Left cardiac atrium (tissue), 4 donors: ENCODE measurements at regions not wholly inside any gene's neighbourhood (a gene's known extent, or its start where the extent isn't known, plus 50 kb on each side); places are given as distances from the start of the nearest gene placed in this dataset.

ENCODE experiments used
- ATAC-seq, 2 donors: fragments of 200-7000 bp; cut with Tn5 transposase; one replicate each; pipeline ENCODE4 v1.9.1; 2020; ENCODE audit warnings: mild to moderate bottlenecking in 2 of 2, moderate library complexity in 2 of 2
- DNase-seq: peaks from one replicate; pipeline ENCODE4 v3.0.0-alpha.2; 2020
- intact Hi-C, 2 donors: fragments of 100-400 bp; cut with DNase I; formaldehyde crosslinking; loops; one replicate each; pipeline versions ENCODE4 v1.14.1 to v1.15.1; 2022 to 2023
- donor health status: DM: no; HTN: yes; CAD: no.
- donor health status: DM: no; HTN: yes; CAD: no; lungs with severe emphysema.
- donor health status: DM: yes; HTN: yes; CAD: no.
- donor health status: Dilated cardiomyopathy.

DNA sequence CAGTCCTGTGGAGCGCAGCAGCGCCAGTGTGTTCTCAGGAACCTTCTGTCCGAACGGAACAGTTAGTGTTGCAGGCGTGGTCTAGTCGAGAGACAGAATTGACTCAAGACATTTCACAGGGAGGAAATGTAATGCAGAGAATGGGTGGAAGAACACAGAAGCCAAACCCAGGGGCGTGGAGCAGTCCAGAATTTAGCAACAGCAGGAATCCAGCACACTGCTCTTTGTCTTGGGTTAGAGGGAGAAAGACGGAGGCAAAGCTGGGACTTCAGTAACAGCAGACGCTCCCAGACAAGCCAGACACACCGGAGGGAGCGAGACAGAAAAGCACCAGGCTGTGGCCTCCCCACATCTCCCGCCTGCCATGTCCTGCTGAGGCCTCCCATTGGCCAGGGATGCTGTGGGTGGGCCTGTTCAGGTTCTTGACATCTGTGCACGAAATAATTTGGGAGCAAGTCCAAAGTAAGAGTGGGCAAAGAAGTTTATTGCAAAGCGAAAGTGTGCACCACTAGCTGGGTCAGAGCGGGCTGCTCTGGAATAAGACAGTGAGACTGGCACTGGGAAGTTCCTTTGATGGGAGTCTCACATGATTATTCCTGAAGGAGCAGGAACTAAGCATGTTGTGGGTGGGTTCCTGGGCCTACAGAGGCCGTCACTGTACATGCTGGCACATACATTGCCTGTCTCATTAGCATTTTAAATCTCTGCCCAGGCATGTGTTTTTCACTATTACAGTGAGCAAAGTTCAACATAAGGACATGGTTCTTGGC is 339.3 kb upstream of the SFSWAP start:
- DNase-seq: no peak
- ATAC-seq: peak in 1 of 2 donors; percentile 23
- intact Hi-C loops: no loop called here

DNA sequence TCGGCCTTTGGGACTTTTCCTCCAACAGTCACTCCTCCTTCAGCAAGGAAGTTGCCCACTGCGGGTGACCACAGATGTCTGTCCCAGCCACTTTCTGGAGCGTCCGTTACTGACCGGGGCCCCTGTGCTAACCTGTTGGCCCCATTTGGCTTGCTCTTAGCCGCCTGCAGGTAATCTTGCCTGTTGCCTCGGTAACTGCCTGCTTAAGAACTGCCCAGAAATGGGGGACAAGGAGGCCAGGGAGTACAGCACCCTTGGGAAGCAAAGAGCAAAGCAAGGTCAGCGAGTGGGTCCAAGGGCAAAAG is 338.8 kb upstream of the SFSWAP start:
- intact Hi-C loops: no loop called here
- no peak for ATAC-seq
- no peak for DNase-seq

DNA sequence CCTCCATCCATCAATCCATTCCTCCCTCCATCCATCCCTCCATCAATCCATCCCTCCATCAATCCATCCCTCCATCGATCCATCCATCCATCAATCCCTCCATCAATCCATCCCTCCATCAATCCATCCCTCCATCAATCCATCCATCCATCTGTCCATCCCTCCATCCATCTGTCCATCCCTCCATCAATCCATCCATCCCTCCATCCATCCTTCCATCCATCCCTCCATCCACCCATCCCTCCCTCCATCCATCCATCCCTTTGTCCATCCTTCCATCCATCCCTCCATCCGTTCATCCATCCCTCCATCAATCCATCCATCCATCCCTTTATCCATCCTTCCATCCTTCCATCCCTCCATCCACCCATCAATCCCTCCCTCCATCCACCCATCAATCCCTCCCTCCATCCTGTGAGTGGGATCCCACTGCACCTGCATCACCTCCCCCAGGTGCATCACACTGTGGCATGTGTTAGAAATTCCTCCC is 338.1 kb upstream of the SFSWAP start:
- DNase-seq: no peak
- intact Hi-C loops: no loop called here
- no peak for ATAC-seq

DNA sequence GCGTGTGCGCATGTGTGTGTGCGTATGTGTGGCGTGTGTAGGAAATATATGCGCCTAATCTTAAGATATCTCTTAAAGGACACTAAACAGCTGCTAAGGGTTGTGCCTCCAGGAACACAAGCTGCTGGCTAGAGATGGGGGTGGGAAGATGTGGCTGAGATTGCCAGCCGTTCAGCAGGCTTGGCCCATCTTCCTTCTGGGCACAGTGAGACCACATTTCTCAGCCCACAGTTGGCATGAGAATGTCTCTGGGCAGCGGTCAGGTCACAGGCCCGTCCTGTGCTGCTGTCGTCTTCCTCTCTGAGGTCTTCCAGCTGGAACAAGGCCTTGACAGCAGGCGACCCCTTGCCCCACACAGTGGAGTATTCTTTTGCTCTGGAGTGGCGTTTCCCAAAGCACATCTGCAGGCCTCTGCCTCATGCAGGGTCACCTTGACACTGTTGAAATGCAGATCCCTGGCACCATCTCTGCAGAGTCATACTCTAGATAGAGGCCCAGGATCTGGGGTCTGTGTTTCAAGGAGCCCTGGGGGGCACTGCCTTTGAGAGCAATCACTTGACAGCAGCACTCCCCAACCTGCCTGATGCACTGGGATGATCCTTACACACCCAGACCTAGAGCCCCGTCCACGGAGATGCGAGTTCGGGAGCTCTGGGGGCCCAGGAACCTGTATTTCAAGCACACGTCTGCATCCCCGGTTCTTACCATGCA is 335.5 kb upstream of the SFSWAP start:
- ATAC-seq: no peak
- intact Hi-C loops: no loop called here
- DNase-seq: no peak

DNA sequence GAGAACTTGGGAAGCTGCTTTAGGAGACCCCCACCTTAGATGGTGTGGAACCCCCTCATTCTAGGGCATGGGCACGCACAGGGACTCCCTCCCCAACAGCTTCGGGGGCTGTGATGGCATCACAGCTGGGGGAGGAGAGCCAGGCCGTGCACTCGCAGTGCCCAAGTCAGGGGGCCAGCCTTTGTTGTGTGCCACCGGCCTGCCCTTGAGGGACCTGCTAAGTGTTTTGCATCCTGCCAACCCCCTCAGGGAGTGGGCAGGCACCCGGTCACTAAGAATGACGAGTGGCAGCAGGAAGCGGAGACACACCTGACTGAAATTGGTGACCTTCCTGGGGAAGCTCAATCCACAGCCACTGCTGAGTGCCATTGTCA is 334.9 kb upstream of the SFSWAP start:
- DNase-seq: no peak
- no peak for ATAC-seq
- intact Hi-C loops: no loop called here

DNA sequence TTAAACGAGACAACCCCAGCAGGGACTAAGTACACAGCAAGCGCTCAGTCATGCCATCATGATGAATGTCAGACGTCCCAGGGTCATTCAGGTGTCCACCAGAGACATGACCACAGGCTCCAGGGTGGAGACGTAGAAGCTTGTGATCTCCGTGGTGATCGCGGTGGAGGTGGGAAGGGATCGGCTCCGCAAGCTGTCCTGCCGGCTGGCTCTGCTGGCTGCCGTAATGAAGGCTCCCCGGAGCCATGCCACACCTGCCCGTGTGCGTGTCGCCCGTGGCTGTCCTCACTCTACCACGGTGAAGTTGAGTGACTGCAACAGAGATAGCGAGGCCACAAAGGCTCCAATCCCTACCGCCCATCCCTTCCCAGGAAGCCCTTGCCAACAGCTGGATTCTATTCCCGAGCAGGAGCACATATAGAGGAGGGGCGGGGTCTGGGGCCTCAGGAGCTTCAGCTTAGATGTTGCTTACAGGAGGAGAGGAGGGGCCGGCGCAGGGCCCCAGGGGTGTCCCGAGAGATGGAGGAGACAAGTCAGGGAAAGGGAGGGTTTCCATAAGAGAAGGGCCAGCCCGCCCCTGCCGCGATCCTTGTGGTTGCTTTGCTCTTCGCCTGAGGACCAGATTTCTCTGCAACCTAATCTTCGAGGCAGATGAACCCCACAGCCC is 332.6 kb upstream of the SFSWAP start:
- ATAC-seq: no peak
- intact Hi-C loops: no loop called here
- no peak for DNase-seq

DNA sequence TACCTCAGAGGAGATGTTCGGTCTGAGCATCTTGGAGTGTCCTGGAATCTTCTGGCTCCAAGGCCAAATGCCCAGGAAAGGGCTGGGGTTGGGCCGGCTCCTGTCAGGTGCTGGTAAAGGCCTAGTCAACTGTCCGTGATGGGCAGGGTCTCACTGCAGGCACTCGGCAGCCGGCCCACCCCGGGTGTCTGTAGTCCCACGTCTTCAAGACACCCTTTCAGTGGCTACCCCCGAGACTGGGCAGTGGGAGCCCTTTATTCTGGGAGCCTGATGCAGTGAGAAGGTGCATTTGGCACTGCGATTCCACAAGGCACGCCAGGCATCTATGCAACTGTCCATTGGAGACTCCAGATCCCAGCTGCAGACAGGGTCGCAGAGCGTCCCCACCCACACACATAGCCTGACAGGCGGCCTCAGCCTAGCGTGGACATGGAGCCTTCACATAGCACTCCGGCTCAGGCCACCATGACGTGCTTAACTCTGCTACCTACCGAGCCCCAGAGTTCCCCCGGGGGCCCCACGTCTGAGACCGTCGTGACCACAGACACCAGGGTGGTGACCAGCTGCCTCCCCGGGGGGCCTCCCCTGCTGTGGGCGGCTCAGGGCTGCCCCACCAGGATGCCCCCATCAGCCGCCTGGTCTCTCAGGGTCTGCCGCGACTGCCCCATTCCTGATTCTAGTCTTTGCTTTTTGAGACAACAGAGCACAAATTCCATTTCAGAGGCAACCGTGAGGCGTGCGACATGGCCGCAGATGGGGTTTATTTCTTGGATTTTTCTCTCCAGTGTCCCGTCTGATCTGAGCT is 331.8 kb upstream of the SFSWAP start:
- intact Hi-C loops: no loop called here
- ATAC-seq (no peak), DNase-seq (no peak)

DNA sequence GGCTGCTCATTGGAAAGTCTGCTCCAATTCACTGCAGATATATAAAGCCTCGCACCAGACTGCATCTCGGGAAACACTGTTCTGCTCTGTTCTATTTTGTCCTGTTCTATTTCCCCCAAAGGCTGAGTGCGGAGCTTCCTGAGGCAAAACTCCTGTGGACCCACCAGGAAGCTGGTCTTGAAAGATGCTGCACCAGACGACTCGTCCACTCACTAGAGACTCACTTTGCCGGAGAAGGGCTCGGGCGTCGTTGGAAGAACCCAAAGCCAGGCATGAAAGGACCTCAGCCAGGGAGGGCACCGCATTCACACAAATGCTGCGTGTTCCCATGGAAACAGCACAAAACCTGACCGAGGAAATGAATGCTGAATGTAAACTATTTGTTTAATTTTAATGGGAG is 331.2 kb upstream of the SFSWAP start:
- DNase-seq (no peak), ATAC-seq (no peak)
- intact Hi-C loops: no loop called here

DNA sequence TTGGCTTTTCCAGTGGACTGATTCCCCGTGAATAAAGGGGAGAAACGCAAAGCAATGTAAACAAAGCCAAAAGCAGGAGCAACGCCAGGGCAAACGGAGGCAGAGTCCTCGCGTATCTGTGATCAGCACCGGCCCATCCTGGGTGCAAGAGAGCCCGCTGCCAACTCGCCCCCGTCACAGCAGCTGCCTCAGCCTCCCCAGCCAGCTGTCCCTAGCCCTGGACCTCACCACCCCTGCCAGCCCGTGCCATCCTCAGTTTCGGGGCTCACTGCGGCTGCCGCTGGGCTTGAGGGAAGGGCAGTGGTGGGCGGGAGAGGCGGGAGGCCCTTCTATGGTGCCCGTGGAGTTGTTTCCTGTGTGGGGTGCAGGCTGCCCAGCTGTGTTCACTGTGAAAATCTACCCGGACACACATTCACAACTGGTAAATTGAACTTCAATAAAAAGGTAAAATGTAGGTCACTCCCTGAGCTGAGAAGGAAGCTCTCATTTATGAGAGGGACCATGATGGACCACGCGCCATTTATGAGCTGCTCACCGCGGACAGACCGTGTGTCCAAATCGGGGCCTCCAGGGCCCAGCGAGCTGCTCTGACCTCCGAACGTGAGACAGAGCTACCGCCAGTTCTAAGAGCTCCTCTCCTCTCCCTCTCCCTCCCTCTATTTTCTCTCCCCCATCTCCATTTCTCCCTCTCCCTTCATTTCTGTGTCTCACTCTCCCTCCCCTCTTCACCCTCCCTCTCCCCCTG is 330.5 kb upstream of the SFSWAP start:
- DNase-seq (no peak), ATAC-seq (no peak)
- intact Hi-C loops: no loop called here

DNA sequence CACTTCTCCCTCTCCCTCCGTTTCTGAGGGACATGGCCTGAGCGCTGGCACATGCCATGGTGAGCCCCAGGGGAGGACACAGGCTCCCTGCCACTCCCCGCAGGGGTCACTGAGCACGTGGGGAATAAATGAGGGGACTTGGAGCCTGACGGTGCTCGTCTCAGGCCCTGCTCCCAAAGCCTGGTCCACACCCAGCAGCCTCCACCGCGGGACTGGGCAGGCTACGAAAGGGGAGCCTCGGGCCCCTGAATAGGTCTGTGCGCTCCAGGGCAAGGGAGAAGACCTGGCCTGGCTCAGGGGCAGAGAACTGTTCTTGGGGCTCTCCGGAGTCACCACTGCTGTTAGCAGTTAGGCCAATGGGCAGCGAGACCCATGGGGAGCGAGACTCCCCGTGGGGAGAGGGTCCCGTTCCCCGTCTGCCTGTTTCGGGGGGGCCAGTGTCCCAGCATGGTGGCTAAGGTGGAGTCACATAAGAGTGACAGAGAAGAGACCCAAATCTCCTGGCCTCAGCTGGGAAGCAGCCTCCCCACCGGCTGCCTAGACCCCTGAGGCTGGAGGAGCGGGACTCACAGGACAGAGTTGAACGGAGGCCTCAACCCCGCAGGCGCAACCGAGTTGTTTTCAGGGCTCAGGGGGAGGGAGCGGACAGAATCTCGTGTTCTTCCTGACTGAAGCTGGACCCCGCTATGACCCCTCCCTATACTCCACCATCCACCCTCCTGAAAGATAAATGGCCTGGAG is 329.8 kb upstream of the SFSWAP start:
- intact Hi-C loops: no loop called here
- no peak for DNase-seq
- ATAC-seq: no peak

DNA sequence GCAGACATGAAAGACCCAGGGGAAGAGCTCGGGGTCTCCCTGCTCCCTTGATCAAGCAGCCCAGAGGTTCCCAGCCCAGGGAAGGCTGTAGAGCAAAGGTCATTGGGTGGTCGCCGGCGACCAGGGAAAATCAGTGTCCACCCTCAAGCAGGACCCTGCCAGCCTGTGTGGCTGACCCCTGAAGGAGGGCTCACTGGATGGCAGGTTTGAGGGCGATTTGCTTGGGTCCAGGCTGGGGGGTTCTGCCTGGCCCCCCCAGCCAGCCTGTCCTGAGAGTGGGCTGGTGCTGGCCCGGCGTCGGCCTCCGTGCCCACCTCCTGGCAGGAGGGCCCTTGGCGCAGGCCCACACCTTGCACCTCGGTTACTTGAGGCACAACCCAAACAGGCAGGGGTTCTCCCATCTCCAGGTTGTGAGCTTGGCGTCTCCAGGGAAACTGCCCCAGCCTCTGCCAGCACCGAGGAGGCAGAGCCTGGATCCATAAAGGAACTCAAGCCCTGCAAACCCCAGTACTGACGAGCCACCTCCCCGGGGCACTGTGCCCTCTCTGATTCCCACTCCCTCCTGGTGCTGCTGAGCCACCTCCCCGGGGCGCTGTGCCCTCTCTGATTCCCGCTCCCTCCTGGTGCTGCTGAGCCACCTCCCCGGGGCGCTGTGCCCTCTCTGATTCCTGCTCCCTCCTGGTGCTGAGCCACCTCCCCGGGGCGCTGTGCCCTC is 329.0 kb upstream of the SFSWAP start:
- ATAC-seq (no peak), DNase-seq (no peak)
- intact Hi-C loops: no loop called here

DNA sequence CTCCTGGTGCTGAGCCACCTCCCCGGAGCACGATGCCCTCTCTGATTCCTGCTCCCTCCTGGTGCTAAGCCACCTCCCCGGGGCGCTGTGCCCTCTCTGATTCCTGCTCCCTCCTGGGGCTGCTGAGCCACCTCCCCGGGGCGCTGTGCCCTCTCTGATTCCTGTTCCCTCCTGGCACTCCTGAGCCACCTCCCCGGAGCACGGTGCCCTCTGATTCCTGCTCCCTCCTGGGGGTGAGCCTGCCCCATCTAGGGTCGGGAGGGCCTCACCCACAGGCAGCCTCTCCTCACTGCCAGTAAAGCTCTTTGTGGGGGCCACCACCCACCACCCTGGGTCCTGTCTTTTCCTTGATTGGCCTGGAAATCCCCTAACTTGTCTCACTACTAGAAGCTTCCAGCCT is 327.6 kb upstream of the SFSWAP start:
- intact Hi-C loops: no loop called here
- DNase-seq: no peak
- no peak for ATAC-seq

DNA sequence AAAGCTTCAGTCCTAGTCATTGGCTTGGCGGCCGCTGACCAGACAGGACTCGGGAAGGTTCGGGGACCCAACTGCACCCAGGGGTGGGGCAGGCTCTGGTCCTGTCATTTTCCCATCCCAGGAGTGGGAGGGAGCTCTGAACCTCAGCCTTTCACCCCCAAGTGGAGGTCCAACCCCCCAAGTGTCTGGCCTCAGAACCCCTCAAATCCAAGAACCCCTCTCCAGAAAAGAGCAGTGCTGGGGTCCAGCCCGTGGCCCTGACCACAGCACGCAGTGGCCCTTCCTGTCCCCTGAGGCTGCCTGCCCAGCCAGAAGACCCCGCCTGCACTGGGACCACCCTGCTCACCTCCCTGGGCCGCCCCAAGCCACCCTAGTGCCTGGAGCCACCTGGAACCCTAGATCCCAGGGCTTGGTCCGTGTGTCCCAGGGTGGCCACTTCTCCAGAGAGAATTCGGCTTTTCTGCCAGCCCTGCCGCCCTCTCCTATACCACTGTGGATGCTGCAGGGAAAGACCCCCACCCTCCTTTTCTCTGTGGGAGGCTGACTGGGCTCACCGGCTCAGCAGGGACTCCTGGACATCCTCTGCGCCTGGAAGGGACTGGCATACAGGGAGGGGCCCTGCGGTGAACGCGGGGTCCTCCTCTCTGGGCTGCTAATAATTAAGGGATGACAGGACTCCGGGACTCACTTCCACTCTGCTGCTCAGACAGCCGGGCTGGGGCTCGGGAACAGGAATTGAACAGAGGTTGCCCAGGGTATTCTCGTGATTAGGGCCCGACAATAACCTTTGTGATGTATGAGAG is 326.9 kb upstream of the SFSWAP start:
- intact Hi-C loops: no loop called here
- ATAC-seq: no peak
- DNase-seq: no peak

DNA sequence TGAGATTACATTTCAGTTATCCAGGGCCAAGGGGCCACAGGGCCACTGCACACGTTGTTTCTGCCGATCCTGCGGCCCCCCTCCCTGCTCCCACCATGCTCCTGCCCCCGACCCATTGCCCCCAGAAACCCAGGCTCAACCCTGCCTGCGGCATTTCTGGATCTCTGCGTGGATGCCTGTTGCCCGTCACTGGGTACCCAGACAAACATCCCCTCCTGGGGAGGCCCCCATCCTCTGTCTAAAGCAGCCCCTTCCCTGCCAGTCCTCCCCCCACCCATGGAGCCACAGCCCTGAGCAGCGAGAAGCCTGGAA is 326.4 kb upstream of the SFSWAP start:
- DNase-seq (no peak), ATAC-seq (no peak)
- intact Hi-C loops: no loop called here

DNA sequence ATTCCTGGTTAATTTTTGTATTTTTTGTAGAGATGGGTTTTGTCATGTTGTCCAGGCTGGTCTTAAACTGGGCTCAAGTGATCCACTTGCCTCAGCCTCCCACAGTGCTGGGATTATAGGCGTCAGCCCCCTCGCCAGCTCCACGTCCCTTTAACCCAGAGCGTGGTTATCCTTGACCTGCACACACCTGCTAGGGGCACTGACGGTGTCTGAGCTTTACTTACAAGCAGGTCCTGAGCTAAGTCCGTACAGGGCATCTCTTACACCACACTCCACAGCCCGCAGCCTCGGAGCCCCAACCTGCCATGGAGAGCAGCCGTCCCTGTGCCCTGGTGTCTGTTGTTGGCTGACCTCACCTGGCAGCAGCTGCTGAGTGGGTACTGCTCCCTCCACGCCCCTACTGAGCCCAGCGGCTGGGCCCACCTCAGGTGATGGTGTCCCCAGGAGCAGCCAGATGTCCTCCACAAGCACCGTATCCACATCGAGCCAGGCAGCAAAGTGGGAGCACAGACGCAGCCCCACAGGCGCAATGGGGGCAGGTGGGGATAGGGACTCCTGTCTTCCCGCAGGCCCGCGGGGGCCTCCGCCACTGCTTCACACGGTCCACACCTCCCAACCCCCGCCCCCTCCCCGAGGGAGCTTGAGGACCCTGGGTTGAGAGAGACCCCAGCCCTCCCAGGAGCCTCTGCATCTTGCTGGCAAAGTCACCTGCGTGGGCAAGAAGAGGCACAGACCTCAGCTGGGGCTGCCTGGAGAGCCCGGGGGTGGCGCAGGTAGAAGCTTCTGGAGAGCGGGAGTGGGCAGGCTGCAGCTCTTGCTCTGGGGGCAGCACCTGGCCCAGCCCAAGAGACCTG is 325.4 kb upstream of the SFSWAP start:
- intact Hi-C loops: no loop called here

DNA sequence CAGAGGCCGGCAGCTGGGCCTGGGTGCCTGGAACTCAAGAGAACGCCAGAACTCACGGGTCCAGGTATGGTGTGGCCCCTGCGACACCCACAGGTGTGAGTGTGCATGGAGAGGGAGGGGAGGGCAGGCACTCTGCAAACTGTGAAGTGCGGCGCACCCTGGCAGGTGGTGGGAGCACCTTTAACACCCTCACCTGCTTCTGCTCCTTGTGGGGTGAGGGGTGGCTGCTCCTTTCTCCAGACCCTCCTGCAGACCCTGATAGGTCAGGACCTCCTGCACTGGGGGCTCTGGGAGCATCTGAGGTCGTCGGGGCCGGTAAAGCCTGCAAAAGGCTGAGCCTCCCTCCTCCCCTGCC is 324.7 kb upstream of the SFSWAP start:
- ATAC-seq: no peak
- intact Hi-C loops: no loop called here
- no peak for DNase-seq

More for the DNA sequence above, 325.4 kb upstream of the SFSWAP start:
- ATAC-seq (no peak), DNase-seq (no peak)
